AG09309 (cell line): ENCODE measurements at regions not wholly inside any gene's neighbourhood (a gene's known extent, or its start where the extent isn't known, plus 50 kb on each side); places are given as distances from the start of the nearest gene placed in this dataset.

Experiments used
- DNase-seq: peaks from one replicate; pipeline ENCODE4 v3.0.0-alpha.2; 2010; ENCODE audit warnings: low read depth
- H3K4me3 ChIP-seq: 2 replicates; pipeline ENCODE4 v1.5.1; 2011; ENCODE audit warnings: mild to moderate bottlenecking, low read depth, low read length, moderate library complexity; ENCODE audit not compliant: control insufficient read depth
- CTCF ChIP-seq: IDR thresholded peaks from 2 replicates; pipeline ENCODE4 v1.5.1; 2011; ENCODE audit warnings: mild to moderate bottlenecking, low read depth, low read length, inconsistent platforms; ENCODE audit not compliant: insufficient read depth, control insufficient read depth; ENCODE audit errors: missing control alignments

- TF ChIP-seq CTCF: no peak
- no peak overlapping the region for H3K4me3 ChIP-seq
- DNase-seq: no peak
These were observed 216.9 kb upstream of the ARHGAP20 start for GRCh38 chr11:110929129-110929528.

- no peak overlapping the region for H3K4me3 ChIP-seq
- DNase-seq: no peak
- no peak for TF ChIP-seq CTCF
These were observed 216.2 kb upstream of the ARHGAP20 start for GRCh38 chr11:110928391-110928790.

- peak; percentile 11 for DNase-seq
- H3K4me3 ChIP-seq: no peak overlapping the region
- no peak for TF ChIP-seq CTCF
These were observed 209.7 kb upstream of the ARHGAP20 start for GRCh38 chr11:110921742-110922521.

- H3K4me3 ChIP-seq: no peak overlapping the region
- TF ChIP-seq CTCF: no peak
- DNase-seq: no peak
These were observed 207.1 kb upstream of the ARHGAP20 start for GRCh38 chr11:110919241-110919922.

- H3K4me3 ChIP-seq: no peak overlapping the region
- DNase-seq: no peak
- no peak for TF ChIP-seq CTCF
These were observed 206.1 kb upstream of the ARHGAP20 start for GRCh38 chr11:110918351-110918750.

- no peak for TF ChIP-seq CTCF
- no peak overlapping the region for H3K4me3 ChIP-seq
- no peak for DNase-seq
These were observed 200.2 kb upstream of the ARHGAP20 start for GRCh38 chr11:110912437-110912836.

GRCh38 chr11:110910384-110910783 lies 198.1 kb upstream of the ARHGAP20 start:
- no peak for DNase-seq
- no peak for TF ChIP-seq CTCF
- H3K4me3 ChIP-seq: no peak overlapping the region
